H1 (cell line): ENCODE measurements at regions not wholly inside any gene's neighbourhood (a gene's known extent, or its start where the extent isn't known, plus 50 kb on each side); places are given as distances from the start of the nearest gene placed in this dataset.

Experiments
- KDM5A ChIP-seq: fragments of 200-600 bp; IDR thresholded peaks from 2 replicates; pipeline ENCODE4 v1.7.1; 2012; ENCODE audit warnings: mild to moderate bottlenecking, low read length, inconsistent platforms, mixed read lengths
- PHF8 ChIP-seq: fragments of 200-600 bp; sonication (generic); conservative IDR thresholded peaks from 2 replicates; pipeline ENCODE4 v1.7.1; 2012; ENCODE audit warnings: low read depth, mild to moderate bottlenecking, inconsistent platforms, low read length, moderate library complexity
- POLR2AphosphoS5 ChIP-seq: IDR thresholded peaks from 2 replicates; pipeline ENCODE4 v1.6.1; 2011; ENCODE audit warnings: low read depth, low read length
- RBBP5 ChIP-seq: IDR thresholded peaks from 2 replicates; pipeline ENCODE4 v1.7.1; 2012; ENCODE audit warnings: low read depth, mild to moderate bottlenecking, inconsistent platforms, low read length, moderate library complexity, borderline replicate concordance
- SUZ12 ChIP-seq: fragments of 200-600 bp; sonication (generic); IDR thresholded peaks from 2 replicates; pipeline ENCODE4 v1.6.1; 2012; ENCODE audit warnings: mild to moderate bottlenecking, inconsistent platforms, low read length, moderate library complexity, mixed read lengths
- TF ChIP-seq, protein P1 (sequence below): IDR thresholded peaks from 2 replicates; pipeline ENCODE4 v1.6.1; 2011; ENCODE audit warnings: low read depth, mild to moderate bottlenecking, low read length; ENCODE audit not compliant: insufficient read depth

DNA sequence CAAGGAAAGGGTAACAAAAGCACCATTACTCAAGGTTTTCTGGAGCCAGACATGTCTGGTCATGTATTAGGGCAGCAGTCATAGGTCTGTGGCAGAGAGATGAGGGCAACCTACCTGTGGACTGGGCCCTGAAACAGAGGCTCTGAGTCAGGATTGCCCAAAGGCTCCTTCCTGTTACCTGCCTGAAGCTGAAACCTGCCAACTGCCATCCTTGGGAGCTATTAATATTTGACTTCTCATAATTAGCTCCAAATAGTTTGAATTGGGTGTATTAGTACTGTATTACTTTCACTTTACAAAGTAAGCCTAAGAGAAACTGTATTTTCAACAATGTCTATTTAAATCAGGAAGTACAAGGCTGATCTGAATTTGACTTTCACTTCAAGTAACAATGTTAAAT is 72.0 kb upstream of the TBX18 start (continued):
- TF ChIP-seq, protein P1, sequence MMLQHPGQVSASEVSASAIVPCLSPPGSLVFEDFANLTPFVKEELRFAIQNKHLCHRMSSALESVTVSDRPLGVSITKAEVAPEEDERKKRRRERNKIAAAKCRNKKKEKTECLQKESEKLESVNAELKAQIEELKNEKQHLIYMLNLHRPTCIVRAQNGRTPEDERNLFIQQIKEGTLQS = no peak
- TF ChIP-seq PHF8 (no peak), KDM5A (no peak), RBBP5 (no peak), POLR2AphosphoS5 (no peak), SUZ12 (no peak)
- TF ChIP-seq, all 59 proteins: peak for 0
